Smooth muscle cell of the brain vasculature (primary cell): ENCODE measurements at regions not wholly inside any gene's neighbourhood (a gene's known extent, or its start where the extent isn't known, plus 50 kb on each side); places are given as distances from the start of the nearest gene placed in this dataset.

Experiments
- DNase-seq: peaks from one replicate; pipeline ENCODE4 v3.0.0-alpha.2; 2012; ENCODE audit warnings: low read depth, low spot score

GRCh38 chr16:64412578-64413280, 709.1 kb downstream of the CDH11 start:
- no peak for DNase-seq

DNA sequence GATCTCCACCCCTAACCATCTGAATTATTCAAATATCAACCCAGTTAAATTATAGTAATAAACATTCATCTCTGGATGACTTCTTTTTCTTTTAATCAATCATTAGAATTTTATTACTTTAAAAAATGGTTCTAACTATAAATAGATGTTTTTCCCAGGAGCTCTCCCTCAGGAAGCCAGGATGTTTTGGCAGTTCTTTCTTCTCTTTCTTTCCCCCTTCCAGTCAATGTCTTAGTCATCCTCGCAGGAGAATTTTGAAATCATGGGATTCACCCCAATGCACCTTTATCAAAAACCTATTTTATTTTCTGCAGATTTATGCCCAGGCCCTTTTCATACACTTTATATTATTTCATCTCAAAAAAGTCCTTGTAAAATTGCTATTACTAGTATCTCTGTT, 711.6 kb downstream of the CDH11 start:
- DNase-seq, result no peak

- DNase-seq, result no peak
Observed at GRCh38 chr16:64409783-64410210, 712.1 kb downstream of the CDH11 start.

GRCh38 chr16:64408699-64409098, 713.2 kb downstream of the CDH11 start:
- DNase-seq, result no peak

DNA sequence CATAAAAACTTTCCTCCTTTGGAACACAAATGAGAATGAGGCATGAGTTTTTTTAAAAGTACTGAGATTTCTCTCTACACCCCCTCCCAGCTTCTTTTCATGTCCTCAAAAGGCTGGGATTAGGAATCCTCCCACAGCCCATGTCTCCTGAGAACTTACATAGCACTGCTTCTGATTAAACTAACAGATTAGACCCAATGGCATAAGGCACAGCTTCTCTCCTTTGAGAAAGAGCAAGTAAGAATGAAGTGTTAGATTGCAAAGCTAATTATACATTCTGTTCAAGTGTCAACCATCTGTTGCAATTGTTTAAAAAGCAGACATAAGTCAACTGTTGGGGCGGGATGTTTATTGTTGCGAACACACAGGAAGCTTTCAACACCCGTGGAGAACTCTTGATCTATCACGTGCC, 715.1 kb downstream of the CDH11 start:
- no peak for DNase-seq

DNA sequence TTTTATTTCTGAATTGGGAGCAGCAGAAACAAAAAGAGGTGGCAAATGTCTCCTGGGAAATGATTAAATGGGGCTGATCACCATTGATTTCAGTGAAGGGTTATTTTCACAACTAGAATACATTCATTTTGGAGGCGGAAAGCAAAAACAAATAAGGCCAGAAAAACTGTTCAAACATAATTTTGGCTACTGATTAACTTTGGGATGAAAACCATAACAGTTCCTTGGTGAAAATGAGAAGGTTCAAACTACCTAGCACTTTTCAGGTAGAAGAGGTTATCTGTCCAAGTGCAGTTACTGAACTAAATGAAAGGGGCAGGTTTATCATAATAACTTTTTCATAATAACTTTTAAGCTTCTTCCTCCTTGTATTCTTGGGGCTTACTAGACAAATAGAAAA, 718.5 kb downstream of the CDH11 start:
- no peak for DNase-seq

- no peak for DNase-seq
Observed at GRCh38 chr16:64398793-64399192, 723.1 kb downstream of the CDH11 start.

- no peak for DNase-seq
Observed at GRCh38 chr16:64397945-64398508, 723.8 kb downstream of the CDH11 start.

DNA sequence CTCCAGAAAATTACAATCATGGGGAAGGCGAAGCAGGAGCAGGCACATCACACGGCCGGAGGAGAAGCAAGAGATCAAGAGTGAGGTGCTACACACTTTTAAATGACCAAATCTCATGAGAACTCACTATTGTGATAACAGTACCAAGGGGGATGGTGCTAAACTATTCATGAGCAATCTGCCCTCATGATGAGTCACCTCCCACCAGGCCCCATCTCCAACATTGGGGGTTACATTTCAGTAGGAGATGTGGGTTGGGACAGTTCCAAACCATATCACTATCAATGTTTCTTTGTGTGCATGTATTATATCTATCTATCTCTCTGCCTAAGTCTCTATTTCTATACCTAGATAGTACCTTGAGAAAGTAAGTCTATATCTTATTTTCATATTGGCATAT, 724.8 kb downstream of the CDH11 start:
- DNase-seq, result no peak

GRCh38 chr16:64394061-64394460, 727.8 kb downstream of the CDH11 start:
- no peak for DNase-seq

DNA sequence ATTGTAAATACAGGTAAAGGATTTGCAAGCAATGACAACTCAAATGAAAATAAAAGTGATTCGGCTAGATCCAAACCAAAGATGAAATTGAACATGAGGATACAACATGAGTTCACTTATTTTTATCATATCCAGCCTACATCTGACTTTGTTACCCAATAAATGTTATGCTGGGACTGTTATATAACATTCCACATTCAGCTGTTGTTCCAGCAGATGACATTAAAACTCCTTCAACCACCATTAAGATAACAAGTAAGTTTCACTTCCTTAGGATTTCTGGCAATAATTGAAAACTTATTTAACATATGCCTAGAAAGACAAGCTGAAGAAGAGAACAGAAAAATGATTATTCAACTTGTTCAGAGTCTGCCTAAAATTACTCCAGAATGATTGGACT, 729.4 kb downstream of the CDH11 start:
- DNase-seq, result no peak

- peak; percentile 32 for DNase-seq
Observed at GRCh38 chr16:64391063-64391600, 730.7 kb downstream of the CDH11 start.

DNA sequence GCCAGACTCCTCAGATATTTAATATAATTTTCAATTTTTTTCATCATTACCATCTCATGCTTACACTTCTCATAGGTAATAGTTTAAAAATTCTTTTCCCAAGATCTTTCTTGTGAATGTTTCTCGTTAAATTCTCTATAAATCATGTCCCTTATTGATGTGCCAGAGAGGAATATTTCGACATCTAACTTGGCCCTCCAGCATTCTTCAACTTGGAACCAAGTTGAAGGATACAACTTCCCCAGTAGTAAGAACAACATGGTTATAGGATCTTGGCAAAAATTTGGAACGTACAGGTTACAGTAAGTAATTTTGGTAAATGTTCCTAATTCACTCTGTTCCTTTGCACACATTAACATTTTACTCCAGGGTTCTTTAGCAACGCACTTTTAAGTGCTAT, 731.8 kb downstream of the CDH11 start:
- DNase-seq, result no peak

GRCh38 chr16:64384636-64385035, 737.2 kb downstream of the CDH11 start:
- DNase-seq, result no peak

DNA sequence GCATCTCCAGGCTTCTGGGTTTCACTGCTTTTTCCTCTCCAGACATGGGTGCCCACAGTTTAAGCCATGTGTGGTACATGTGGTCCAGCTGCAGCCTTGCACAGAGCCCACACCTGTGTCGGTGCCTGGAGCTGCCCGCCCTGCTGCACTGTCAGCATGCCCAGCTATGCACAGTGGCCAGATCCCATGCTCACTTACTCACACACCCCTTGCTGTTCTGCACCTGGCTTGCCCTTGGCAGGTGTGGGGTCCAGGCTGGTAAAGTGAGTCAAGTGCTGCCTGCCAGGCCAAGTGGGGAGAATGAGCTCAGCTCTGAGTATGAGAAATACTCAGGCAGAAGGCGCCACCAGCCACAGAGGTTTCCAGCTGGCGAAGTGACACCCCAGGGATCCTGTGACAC, 739.9 kb downstream of the CDH11 start:
- no peak for DNase-seq

DNA sequence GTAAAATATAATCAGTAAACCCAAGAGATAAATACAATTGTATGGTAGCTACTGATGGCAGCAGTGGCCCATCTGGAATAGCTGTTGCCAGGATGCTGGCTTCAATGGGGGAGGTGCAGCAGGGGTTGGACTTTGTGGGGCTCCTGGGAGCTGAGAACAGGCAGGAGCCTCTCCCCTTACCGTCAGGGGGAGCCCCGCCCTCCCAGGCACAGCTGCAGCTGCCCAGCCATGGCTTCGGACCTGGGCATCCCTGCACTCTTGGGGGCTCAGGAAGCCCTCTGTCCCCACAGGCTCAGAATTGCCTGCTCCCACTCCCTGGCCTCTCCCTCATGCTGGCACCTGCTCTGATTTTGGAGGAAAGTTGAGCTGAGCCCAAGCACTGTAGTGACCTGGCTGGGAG, 741.1 kb downstream of the CDH11 start:
- no peak for DNase-seq

DNA sequence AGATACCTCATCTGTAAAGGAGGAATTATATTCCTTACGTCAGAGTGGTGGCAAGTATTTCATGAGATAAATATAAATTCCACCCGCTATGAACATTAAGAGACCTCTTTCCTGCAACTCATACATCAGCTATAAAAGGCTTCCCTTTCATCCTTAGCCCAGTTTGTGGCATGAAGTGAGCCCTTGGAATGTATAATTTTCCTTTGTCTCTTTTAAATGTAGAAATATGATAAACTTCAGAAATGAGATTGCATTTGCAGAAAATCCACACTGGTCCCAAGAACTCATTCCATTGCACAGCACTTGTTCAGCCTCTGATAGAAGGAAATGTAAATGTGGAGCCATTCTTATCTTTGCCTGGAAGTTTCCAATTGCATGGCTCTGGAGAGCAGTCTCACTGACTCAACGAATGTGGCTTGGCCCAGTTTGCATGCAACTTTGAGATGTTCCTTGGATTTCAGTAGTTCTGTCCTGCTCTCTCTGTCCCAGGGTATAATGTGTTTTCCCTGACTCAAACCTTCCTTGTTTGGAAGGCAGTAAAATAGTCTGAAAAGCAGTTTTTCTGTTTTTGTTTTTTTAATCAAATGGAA, 746.4 kb downstream of the CDH11 start:
- DNase-seq, result no peak

GRCh38 chr16:64370112-64370511, 751.8 kb downstream of the CDH11 start:
- DNase-seq, result no peak

DNA sequence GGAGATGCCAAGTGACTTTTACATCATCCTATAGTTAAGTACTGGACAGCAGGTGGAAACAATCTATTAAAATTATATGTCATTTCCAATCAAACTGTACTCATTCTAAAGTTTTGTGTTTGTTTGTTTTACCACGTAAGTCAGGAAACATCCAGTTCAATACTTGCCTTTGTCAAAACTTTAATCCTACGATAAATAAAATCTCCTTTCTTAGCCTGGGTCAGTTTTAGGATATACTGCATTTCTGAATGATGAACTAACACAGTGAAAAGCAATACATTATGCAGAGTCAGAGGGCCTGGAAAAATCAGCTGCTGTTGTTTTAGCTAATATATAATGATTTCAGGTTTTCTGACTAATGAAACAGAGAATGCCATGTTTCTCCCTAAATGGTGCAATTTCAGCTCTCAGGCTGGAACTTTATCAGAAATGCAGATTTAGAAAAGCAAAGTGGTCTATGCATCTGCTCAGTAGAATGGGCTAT, 756.4 kb downstream of the CDH11 start:
- no peak for DNase-seq

DNA sequence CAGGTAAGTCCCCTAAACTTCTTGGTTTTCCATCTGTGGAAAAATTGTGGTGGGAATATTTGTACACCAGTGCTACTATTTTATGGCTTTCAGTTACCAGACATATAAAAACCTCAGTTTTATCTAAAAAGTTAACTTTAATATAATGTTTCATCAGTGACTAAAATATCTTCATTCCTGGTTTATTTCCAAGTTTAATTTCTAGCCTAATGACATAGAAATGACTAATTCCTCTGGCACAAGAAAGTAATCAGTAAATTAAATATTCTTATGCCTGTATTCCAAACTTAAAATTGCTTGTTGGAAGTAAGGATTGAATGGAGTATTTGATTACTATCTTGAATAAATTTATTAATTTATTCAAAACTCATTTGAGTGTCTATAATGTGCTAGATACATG, 757.0 kb downstream of the CDH11 start:
- DNase-seq, result no peak

- no peak for DNase-seq
Observed at GRCh38 chr16:64364416-64364815, 757.4 kb downstream of the CDH11 start.

DNA sequence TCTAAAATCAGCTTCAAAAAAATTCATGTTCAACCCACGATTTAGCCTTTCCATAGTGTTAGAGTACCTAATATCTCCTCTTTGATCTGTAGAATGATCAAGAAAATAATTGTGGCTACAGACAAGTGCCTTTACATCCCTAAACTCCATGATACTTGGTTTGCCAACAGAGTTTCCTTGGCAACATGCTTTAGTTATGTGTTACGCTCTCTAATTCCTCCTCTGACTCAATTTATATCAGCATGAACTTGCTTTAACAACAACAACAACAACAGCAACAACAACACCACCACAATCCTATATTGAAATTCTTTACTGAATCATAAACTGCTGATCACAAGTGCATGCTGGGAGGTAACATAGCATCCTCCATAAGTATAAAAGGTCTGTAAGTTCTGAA, 757.8 kb downstream of the CDH11 start:
- no peak for DNase-seq

DNA sequence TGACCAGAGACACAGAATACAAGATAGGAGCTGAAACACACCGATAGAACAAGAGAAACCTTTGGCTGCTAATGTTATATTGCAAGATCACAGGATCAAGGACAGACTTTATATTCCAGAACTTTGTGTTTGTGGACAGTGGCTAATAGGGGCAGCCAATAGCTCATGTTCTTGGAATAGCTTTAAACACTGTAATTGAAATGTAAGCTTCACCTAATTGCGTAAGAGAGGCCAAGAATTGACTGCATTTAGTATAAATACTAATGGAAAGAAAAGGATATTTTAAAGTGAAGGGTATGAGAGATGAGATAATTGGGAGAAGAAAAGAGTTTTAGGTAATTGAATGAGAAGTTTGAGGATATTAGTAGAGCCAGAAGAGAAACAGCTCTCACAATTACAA, 758.8 kb downstream of the CDH11 start:
- DNase-seq, result no peak
